ENCODE measurements at regions not wholly inside any gene's neighbourhood (a gene's known extent, or its start where the extent isn't known, plus 50 kb on each side); places are given as distances from the start of the nearest gene placed in this dataset.

DNA sequence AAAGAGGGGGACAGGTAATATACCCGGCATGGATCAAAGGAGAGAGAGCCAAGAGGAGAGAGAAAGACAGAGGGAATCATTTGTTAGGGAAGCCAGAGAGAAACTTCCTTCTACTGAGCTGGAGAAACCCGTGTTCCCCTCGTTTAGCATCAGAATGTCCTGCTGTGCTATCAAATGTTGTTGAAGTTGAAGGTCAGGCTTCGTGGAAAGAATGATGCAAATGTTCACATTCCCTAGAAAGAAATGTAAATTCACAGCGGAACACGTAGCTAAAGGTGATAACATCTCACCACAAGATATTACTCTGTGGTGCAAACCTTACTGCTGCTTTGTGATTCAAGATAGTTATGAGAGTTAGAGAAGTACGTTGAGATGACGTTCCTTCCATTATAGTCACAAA is 258.1 kb downstream of the LNPK start:
- TF ChIP-seq, protein P1, sequence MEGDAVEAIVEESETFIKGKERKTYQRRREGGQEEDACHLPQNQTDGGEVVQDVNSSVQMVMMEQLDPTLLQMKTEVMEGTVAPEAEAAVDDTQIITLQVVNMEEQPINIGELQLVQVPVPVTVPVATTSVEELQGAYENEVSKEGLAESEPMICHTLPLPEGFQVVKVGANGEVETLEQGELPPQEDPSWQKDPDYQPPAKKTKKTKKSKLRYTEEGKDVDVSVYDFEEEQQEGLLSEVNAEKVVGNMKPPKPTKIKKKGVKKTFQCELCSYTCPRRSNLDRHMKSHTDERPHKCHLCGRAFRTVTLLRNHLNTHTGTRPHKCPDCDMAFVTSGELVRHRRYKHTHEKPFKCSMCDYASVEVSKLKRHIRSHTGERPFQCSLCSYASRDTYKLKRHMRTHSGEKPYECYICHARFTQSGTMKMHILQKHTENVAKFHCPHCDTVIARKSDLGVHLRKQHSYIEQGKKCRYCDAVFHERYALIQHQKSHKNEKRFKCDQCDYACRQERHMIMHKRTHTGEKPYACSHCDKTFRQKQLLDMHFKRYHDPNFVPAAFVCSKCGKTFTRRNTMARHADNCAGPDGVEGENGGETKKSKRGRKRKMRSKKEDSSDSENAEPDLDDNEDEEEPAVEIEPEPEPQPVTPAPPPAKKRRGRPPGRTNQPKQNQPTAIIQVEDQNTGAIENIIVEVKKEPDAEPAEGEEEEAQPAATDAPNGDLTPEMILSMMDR (IDR thresholded peaks at IDR 0.05): no peak
- no peak for TF ChIP-seq POLR2A (IDR thresholded peaks at IDR 0.05)

All from testis (tissue), 2 donors.